Gastroesophageal sphincter (tissue), 3 donors: ENCODE measurements at regions not wholly inside any gene's neighbourhood (a gene's known extent, or its start where the extent isn't known, plus 50 kb on each side); places are given as distances from the start of the nearest gene placed in this dataset.

Source experiments
- EP300 ChIP-seq: sonication (generic); formaldehyde crosslinking; IDR thresholded peaks from one replicate; pipeline ENCODE4 v1.6.1; 2017; ENCODE audit warnings: antibody characterized with exemption, mild to moderate bottlenecking
- POLR2A ChIP-seq, 2 donors: fragments of 450-650 bp; IDR thresholded peaks; one replicate each; pipeline ENCODE4 v1.6.1; 2017; ENCODE audit warnings: antibody characterized with exemption in 2 of 2, mild to moderate bottlenecking in 2 of 2, moderate library complexity in 1 of 2
- POLR2AphosphoS5 ChIP-seq: sonication (generic); formaldehyde crosslinking; IDR thresholded peaks from one replicate; pipeline ENCODE4 v1.6.1; 2017; ENCODE audit warnings: antibody characterized with exemption
- TF ChIP-seq, protein P1 (sequence below), 4 experiments: fragments of 200-600 bp in 2 of 4; fragments of 450-650 bp in 2 of 4; sonication (generic) in 1 of 4; IDR thresholded peaks; one replicate each; pipeline ENCODE4 v1.5.1; 2017 to 2019; ENCODE audit warnings: antibody characterized with exemption in 4 of 4, mild to moderate bottlenecking in 2 of 4, moderate library complexity in 2 of 4

- TF ChIP-seq, protein P1, sequence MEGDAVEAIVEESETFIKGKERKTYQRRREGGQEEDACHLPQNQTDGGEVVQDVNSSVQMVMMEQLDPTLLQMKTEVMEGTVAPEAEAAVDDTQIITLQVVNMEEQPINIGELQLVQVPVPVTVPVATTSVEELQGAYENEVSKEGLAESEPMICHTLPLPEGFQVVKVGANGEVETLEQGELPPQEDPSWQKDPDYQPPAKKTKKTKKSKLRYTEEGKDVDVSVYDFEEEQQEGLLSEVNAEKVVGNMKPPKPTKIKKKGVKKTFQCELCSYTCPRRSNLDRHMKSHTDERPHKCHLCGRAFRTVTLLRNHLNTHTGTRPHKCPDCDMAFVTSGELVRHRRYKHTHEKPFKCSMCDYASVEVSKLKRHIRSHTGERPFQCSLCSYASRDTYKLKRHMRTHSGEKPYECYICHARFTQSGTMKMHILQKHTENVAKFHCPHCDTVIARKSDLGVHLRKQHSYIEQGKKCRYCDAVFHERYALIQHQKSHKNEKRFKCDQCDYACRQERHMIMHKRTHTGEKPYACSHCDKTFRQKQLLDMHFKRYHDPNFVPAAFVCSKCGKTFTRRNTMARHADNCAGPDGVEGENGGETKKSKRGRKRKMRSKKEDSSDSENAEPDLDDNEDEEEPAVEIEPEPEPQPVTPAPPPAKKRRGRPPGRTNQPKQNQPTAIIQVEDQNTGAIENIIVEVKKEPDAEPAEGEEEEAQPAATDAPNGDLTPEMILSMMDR (IDR thresholded peaks at IDR 0.05) = no peak
- TF ChIP-seq POLR2AphosphoS5 (no peak), EP300 (no peak), POLR2A (IDR thresholded peaks at IDR 0.05) (no peak)
Observed at GRCh38 chr10:109556399-109556798, 366.9 kb downstream of the XPNPEP1 start.
